Neuron (in vitro differentiated cells): ENCODE measurements at regions not wholly inside any gene's neighbourhood (a gene's known extent, or its start where the extent isn't known, plus 50 kb on each side); places are given as distances from the start of the nearest gene placed in this dataset.

Source experiments
- H2AFZ ChIP-seq: one replicate; pipeline ENCODE4 v1.6.1; 2013; ENCODE audit warnings: low read depth, mild to moderate bottlenecking, inconsistent platforms, low read length, moderate library complexity
- H3K27me3 ChIP-seq: one replicate; pipeline ENCODE4 v1.6.1; 2013; ENCODE audit warnings: low read length; ENCODE audit not compliant: insufficient read depth
- H3K36me3 ChIP-seq: one replicate; pipeline ENCODE4 v1.6.1; 2013; ENCODE audit warnings: low read length; ENCODE audit not compliant: insufficient read depth
- H3K4me1 ChIP-seq: one replicate; pipeline ENCODE4 v1.6.1; 2013; ENCODE audit warnings: low read length; ENCODE audit not compliant: insufficient read depth
- H3K4me3 ChIP-seq: 2 replicates; pipeline ENCODE4 v1.5.1; 2013; ENCODE audit warnings: mild to moderate bottlenecking, low read length, moderate library complexity
- H3K9me3 ChIP-seq: one replicate; pipeline ENCODE4 v1.6.1; 2013; ENCODE audit warnings: low read length

GRCh38 chr2:167478196-167478595 lies 589.9 kb downstream of the XIRP2 start:
- Histone ChIP-seq H3K4me3 (no peak overlapping the region), H3K9me3 (no peaks in the 10 kb centered on the region), H3K36me3 (no peaks in the 10 kb centered on the region), H3K4me1 (peaks cover 17% of the 10 kb centered on the region), H3K27me3 (no peaks in the 10 kb centered on the region), H2AFZ (no peak overlapping the region)

- Histone ChIP-seq H3K36me3 (no peaks in the 10 kb centered on the region), H3K4me1 (peaks cover 15% of the 10 kb centered on the region), H3K27me3 (no peaks in the 10 kb centered on the region), H3K4me3 (no peak overlapping the region), H3K9me3 (no peaks in the 10 kb centered on the region), H2AFZ (no peak overlapping the region)
These were observed 587.5 kb downstream of the XIRP2 start for GRCh38 chr2:167475791-167476190.

GRCh38 chr2:167471734-167472133 lies 583.5 kb downstream of the XIRP2 start:
- Histone ChIP-seq H3K4me1 (peaks cover 9% of the 10 kb centered on the region), H3K27me3 (no peaks in the 10 kb centered on the region), H3K36me3 (no peaks in the 10 kb centered on the region), H2AFZ (no peak overlapping the region), H3K4me3 (no peak overlapping the region), H3K9me3 (no peaks in the 10 kb centered on the region)

GRCh38 chr2:167471332-167471731 lies 583.1 kb downstream of the XIRP2 start:
- Histone ChIP-seq H3K4me1 (peaks cover 8% of the 10 kb centered on the region), H3K36me3 (no peaks in the 10 kb centered on the region)

GRCh38 chr2:167462379-167462778 lies 574.1 kb downstream of the XIRP2 start:
- Histone ChIP-seq H3K4me3 (no peak overlapping the region), H3K9me3 (peaks cover 2% of the 10 kb centered on the region), H2AFZ (no peak overlapping the region), H3K36me3 (no peaks in the 10 kb centered on the region), H3K4me1 (no peaks in the 10 kb centered on the region), H3K27me3 (no peaks in the 10 kb centered on the region)

More at GRCh38 chr2:167471332-167471731, 583.1 kb downstream of the XIRP2 start:
- Histone ChIP-seq H3K27me3 (no peaks in the 10 kb centered on the region), H3K4me3 (no peak overlapping the region), H3K9me3 (no peaks in the 10 kb centered on the region), H2AFZ (no peak overlapping the region)

GRCh38 chr2:167454036-167454435 lies 565.8 kb downstream of the XIRP2 start:
- Histone ChIP-seq H3K36me3 (no peaks in the 10 kb centered on the region), H2AFZ (no peak overlapping the region), H3K27me3 (no peaks in the 10 kb centered on the region), H3K4me3 (no peak overlapping the region), H3K4me1 (no peaks in the 10 kb centered on the region), H3K9me3 (peaks cover 7% of the 10 kb centered on the region)

GRCh38 chr2:167451496-167452289 lies 563.4 kb downstream of the XIRP2 start:
- no peak overlapping the region for H3K4me3 ChIP-seq
- no peak overlapping the region for H2AFZ ChIP-seq
- H3K4me1 ChIP-seq = no peaks in the 10 kb centered on the region
- peaks cover 6% of the 10 kb centered on the region for H3K9me3 ChIP-seq
- H3K36me3 ChIP-seq = no peaks in the 10 kb centered on the region
- no peaks in the 10 kb centered on the region for H3K27me3 ChIP-seq

GRCh38 chr2:167450364-167450763 lies 562.1 kb downstream of the XIRP2 start:
- no peaks in the 10 kb centered on the region for H3K36me3 ChIP-seq
- no peak overlapping the region for H3K4me3 ChIP-seq
- H2AFZ ChIP-seq = no peak overlapping the region
- H3K27me3 ChIP-seq = no peaks in the 10 kb centered on the region
- H3K9me3 ChIP-seq = peaks cover 4% of the 10 kb centered on the region
- no peaks in the 10 kb centered on the region for H3K4me1 ChIP-seq

- H3K9me3 ChIP-seq = no peaks in the 10 kb centered on the region
- no peak overlapping the region for H2AFZ ChIP-seq
- no peaks in the 10 kb centered on the region for H3K27me3 ChIP-seq
- H3K4me1 ChIP-seq = no peaks in the 10 kb centered on the region
- no peak overlapping the region for H3K4me3 ChIP-seq
- no peaks in the 10 kb centered on the region for H3K36me3 ChIP-seq
These were observed 552.1 kb downstream of the XIRP2 start for GRCh38 chr2:167440382-167440781.

- Histone ChIP-seq H3K4me3 (no peak overlapping the region), H3K4me1 (no peaks in the 10 kb centered on the region), H3K9me3 (no peaks in the 10 kb centered on the region), H2AFZ (no peak overlapping the region), H3K36me3 (no peaks in the 10 kb centered on the region), H3K27me3 (no peaks in the 10 kb centered on the region)
These were observed 549.9 kb downstream of the XIRP2 start for GRCh38 chr2:167438206-167438605.

- Histone ChIP-seq H3K9me3 (no peaks in the 10 kb centered on the region), H3K27me3 (no peaks in the 10 kb centered on the region), H3K36me3 (no peaks in the 10 kb centered on the region), H2AFZ (no peak overlapping the region), H3K4me3 (no peak overlapping the region), H3K4me1 (no peaks in the 10 kb centered on the region)
These were observed 543.7 kb downstream of the XIRP2 start for GRCh38 chr2:167431949-167432348.

GRCh38 chr2:167430447-167430846 lies 542.2 kb downstream of the XIRP2 start:
- Histone ChIP-seq H3K27me3 (no peaks in the 10 kb centered on the region), H3K36me3 (no peaks in the 10 kb centered on the region), H2AFZ (no peak overlapping the region), H3K9me3 (no peaks in the 10 kb centered on the region), H3K4me3 (no peak overlapping the region), H3K4me1 (no peaks in the 10 kb centered on the region)

- no peaks in the 10 kb centered on the region for H3K4me1 ChIP-seq
- H3K36me3 ChIP-seq = no peaks in the 10 kb centered on the region
- no peaks in the 10 kb centered on the region for H3K9me3 ChIP-seq
- no peak overlapping the region for H2AFZ ChIP-seq
- no peak overlapping the region for H3K4me3 ChIP-seq
- no peaks in the 10 kb centered on the region for H3K27me3 ChIP-seq
These were observed 536.8 kb downstream of the XIRP2 start for GRCh38 chr2:167424803-167425755.
